Fibroblast of skin of abdomen (primary cell): ENCODE measurements at regions not wholly inside any gene's neighbourhood (a gene's known extent, or its start where the extent isn't known, plus 50 kb on each side); places are given as distances from the start of the nearest gene placed in this dataset.

Source experiments
- DNase-seq: peaks from one replicate; pipeline ENCODE4 v3.0.0-alpha.2; 2013

- no peak for DNase-seq
Observed at GRCh38 chr6:227074-227782, 65.1 kb upstream of the DUSP22 start.

GRCh38 chr6:227812-228338, 64.4 kb upstream of the DUSP22 start:
- DNase-seq = no peak

- no peak for DNase-seq
Observed at GRCh38 chr6:228881-229651, 63.2 kb upstream of the DUSP22 start.

DNA sequence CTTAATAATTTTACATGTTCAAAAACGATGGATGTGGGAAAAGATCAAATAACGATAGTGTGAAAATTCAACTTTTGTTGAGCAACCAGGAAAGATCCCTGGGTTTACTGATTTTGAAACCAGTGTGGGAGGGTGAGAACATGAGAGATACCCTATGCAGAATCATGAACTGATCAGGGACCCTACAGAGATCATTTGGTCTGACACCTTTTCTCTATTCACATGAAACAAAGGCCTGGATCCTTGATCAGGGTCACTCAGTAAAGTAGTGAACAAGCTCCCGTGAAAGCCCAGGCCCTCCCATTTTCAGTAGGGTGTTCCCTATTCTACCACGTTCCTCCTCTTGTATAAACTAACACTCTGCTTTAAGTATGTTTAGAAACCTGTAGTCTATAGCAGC, 60.5 kb upstream of the DUSP22 start:
- no peak for DNase-seq

DNA sequence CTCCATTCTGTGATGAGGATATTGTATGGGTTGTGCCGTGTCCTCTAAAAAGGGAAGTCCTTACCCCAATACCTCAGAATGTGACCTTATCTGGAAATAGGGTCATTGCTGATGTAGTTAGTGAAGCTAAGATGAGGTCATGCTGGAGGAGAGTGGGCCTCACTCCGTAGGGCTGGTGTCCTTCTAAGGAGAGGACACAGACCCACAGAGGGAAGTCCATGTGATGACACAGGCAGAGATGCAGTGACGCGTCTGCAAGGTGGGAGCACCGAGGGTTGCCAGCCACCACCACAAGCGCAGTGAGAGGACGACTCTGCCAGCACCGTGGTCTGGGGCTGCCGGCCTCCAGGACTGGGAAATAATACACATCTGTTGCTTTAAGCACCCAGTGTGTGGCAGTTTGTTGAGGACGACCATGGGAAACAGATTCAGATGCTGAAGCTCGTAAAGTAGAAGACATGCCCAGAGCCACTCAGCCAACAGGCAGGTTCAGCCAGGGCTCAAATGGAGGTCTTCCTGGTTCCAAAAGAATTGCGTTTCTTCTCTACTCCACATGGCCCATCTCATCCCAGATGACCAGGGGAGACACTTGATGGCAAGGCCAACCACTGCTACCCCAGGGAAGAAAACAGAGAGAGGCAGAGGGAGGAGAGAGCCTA, 59.2 kb upstream of the DUSP22 start:
- no peak for DNase-seq

GRCh38 chr6:234706-235372, 57.4 kb upstream of the DUSP22 start:
- DNase-seq = no peak

GRCh38 chr6:235763-236360, 56.4 kb upstream of the DUSP22 start:
- peak; percentile 59 for DNase-seq

GRCh38 chr6:236519-236918, 55.8 kb upstream of the DUSP22 start:
- DNase-seq = no peak

- no peak for DNase-seq
Observed at GRCh38 chr6:240151-240550, 52.1 kb upstream of the DUSP22 start.

- no peak for DNase-seq
Observed at GRCh38 chr6:241336-241865, 50.9 kb upstream of the DUSP22 start.
